ENCODE measurements at regions not wholly inside any gene's neighbourhood (a gene's known extent, or its start where the extent isn't known, plus 50 kb on each side); places are given as distances from the start of the nearest gene placed in this dataset.

- TF ChIP-seq, protein P1, sequence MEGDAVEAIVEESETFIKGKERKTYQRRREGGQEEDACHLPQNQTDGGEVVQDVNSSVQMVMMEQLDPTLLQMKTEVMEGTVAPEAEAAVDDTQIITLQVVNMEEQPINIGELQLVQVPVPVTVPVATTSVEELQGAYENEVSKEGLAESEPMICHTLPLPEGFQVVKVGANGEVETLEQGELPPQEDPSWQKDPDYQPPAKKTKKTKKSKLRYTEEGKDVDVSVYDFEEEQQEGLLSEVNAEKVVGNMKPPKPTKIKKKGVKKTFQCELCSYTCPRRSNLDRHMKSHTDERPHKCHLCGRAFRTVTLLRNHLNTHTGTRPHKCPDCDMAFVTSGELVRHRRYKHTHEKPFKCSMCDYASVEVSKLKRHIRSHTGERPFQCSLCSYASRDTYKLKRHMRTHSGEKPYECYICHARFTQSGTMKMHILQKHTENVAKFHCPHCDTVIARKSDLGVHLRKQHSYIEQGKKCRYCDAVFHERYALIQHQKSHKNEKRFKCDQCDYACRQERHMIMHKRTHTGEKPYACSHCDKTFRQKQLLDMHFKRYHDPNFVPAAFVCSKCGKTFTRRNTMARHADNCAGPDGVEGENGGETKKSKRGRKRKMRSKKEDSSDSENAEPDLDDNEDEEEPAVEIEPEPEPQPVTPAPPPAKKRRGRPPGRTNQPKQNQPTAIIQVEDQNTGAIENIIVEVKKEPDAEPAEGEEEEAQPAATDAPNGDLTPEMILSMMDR (IDR thresholded peaks at IDR 0.05), result no peak
- no peak for TF ChIP-seq POLR2A (IDR thresholded peaks at IDR 0.05)
- TF ChIP-seq POLR2AphosphoS5 (IDR thresholded peaks at IDR 0.05), result no peak
Measured at GRCh38 chrX:20664131-20664530, 397.4 kb upstream of the RPS6KA3 start.

Data from sigmoid colon (tissue), 4 donors.